Caco-2 (cell line): ENCODE measurements at regions not wholly inside any gene's neighbourhood (a gene's known extent, or its start where the extent isn't known, plus 50 kb on each side); places are given as distances from the start of the nearest gene placed in this dataset.

Source experiments
- BruUV-seq: library from RNA; stranded (reverse); fragments of 400-500 nt; replicated peaks from 2 replicates; lab custom pipeline; 2021; lab: Mats Ljungman, UMichigan
- CTCF ChIA-PET: fragments of 300-600 bp; sonication (Branson Sonifier 250); formaldehyde crosslinking; loops from one replicate; lab custom pipeline; 2022; ENCODE audit warnings: antibody characterized with exemption; lab: Charles Lee
- POLR2A ChIA-PET: fragments of 300-600 bp; sonication (Branson Sonifier 250); formaldehyde crosslinking; loops from one replicate; lab custom pipeline; 2022; ENCODE audit warnings: antibody characterized with exemption; lab: Charles Lee
- DNase-seq, 2 experiments: peaks; one replicate each; pipeline versions ENCODE4 v3.0.0 to v3.0.0-alpha.2; 2020 to 2022
- H3K27me3 ChIP-seq: replicated peaks from 2 replicates; pipeline ENCODE4 v1.6.0; 2011; ENCODE audit warnings: low read length; ENCODE audit not compliant: control insufficient read depth, insufficient read depth
- H3K36me3 ChIP-seq: 2 replicates; pipeline ENCODE4 v1.5.1; 2011; ENCODE audit warnings: low read length; ENCODE audit not compliant: control insufficient read depth, insufficient read depth
- H3K4me1 ChIP-seq: fragments of 250-450 bp; sonication (Bioruptor Pico); 2 replicates; pipeline ENCODE4 v1.5.1; 2020; ENCODE audit warnings: mild to moderate bottlenecking
- H3K4me3 ChIP-seq: 2 replicates; pipeline ENCODE4 v1.5.1; 2011; ENCODE audit warnings: low read depth, mild to moderate bottlenecking, control low read depth, low read length
- H3K9me3 ChIP-seq: fragments of 250-450 bp; sonication (Bioruptor Pico); 2 replicates; pipeline ENCODE4 v1.5.1; 2020; ENCODE audit warnings: mild to moderate bottlenecking, moderate library complexity
- H3K27ac Mint-ChIP-seq: one replicate; pipeline ENCODE4 v1.8.0; 2022; ENCODE audit warnings: mixed read lengths; ENCODE audit not compliant: unreplicated experiment
- H3K27me3 Mint-ChIP-seq: one replicate; pipeline ENCODE4 v1.8.0; 2022; ENCODE audit warnings: mixed read lengths; ENCODE audit not compliant: insufficient read depth, unreplicated experiment
- H3K36me3 Mint-ChIP-seq: one replicate; pipeline ENCODE4 v1.8.0; 2022; ENCODE audit warnings: mild to moderate bottlenecking, mixed read lengths; ENCODE audit not compliant: insufficient read depth, unreplicated experiment
- H3K4me1 Mint-ChIP-seq: one replicate; pipeline ENCODE4 v1.8.0; 2022; ENCODE audit warnings: low read depth, mixed read lengths; ENCODE audit not compliant: unreplicated experiment
- H3K4me3 Mint-ChIP-seq: one replicate; pipeline ENCODE4 v1.8.0; 2022; ENCODE audit warnings: mild to moderate bottlenecking, moderate library complexity, mixed read lengths; ENCODE audit not compliant: unreplicated experiment
- H3K9me3 Mint-ChIP-seq: one replicate; pipeline ENCODE4 v1.8.0; 2022; ENCODE audit warnings: mixed read lengths; ENCODE audit not compliant: unreplicated experiment
- intact Hi-C: fragments of 100-400 bp; cut with micrococcal nuclease; formaldehyde crosslinking; loops from one replicate; pipeline ENCODE4 v1.10.0; 2022; ENCODE audit not compliant: unreplicated experiment
- TF ChIP-seq, protein P1 (sequence below), 2 experiments: fragments of 200-600 bp in 1 of 2; IDR thresholded peaks; 1 replicate in 1 of 2; 2 replicates in 1 of 2; pipeline versions ENCODE4 v1.5.1 to v1.8.0; 2011 to 2022; ENCODE audit warnings: antibody characterized with exemption in 1 of 2, control low read depth in 1 of 2, inconsistent platforms in 1 of 2, low read depth in 1 of 2, low read length in 1 of 2, mild to moderate bottlenecking in 1 of 2, moderate library complexity in 1 of 2; ENCODE audit not compliant: insufficient read depth in 1 of 2, severe bottlenecking in 1 of 2, unreplicated experiment in 1 of 2

DNA sequence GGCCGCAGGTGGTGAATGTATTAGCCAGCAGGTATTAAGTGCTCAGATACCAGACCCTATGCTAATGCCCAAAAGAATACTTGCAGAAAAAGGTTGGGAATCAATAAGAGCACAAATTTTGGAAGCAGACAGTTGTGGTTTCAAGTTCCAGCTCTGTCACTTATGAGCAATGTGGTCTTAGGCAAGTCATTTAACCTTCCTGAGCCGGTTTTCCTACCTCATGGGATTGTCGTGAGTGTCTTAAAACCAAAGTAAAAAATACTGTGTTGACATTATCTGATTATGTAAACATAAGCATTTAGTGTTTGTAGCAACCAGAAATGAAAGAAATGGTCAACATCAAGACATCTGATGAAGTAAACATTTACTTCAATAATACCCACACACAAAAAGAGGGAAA, 93.0 kb upstream of the CHST9 start:
- Mint-ChIP-seq H3K9me3 (no peaks in the 10 kb centered on the region), H3K4me1 (no peaks in the 10 kb centered on the region), H3K27ac (no peak overlapping the region), H3K27me3 (peaks cover 3% of the 10 kb centered on the region), H3K36me3 (no peaks in the 10 kb centered on the region), H3K4me3 (no peak overlapping the region)
- Histone ChIP-seq H3K27me3 (no peaks in the 10 kb centered on the region), H3K4me3 (no peak overlapping the region), H3K9me3 (no peaks in the 10 kb centered on the region), H3K36me3 (no peaks in the 10 kb centered on the region), H3K4me1 (no peaks in the 10 kb centered on the region)
- TF ChIP-seq, protein P1, sequence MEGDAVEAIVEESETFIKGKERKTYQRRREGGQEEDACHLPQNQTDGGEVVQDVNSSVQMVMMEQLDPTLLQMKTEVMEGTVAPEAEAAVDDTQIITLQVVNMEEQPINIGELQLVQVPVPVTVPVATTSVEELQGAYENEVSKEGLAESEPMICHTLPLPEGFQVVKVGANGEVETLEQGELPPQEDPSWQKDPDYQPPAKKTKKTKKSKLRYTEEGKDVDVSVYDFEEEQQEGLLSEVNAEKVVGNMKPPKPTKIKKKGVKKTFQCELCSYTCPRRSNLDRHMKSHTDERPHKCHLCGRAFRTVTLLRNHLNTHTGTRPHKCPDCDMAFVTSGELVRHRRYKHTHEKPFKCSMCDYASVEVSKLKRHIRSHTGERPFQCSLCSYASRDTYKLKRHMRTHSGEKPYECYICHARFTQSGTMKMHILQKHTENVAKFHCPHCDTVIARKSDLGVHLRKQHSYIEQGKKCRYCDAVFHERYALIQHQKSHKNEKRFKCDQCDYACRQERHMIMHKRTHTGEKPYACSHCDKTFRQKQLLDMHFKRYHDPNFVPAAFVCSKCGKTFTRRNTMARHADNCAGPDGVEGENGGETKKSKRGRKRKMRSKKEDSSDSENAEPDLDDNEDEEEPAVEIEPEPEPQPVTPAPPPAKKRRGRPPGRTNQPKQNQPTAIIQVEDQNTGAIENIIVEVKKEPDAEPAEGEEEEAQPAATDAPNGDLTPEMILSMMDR (IDR thresholded peaks at IDR 0.05; ENCODE audit: insufficient read depth in 1 of 2, low read depth in 1 of 2, low read length in 1 of 2, severe bottlenecking in 1 of 2, unreplicated experiment in 1 of 2), result no peak
- POLR2A ChIA-PET, result no interaction called here
- DNase-seq, result no peak
- CTCF ChIA-PET, result no interaction called here
- BruUV-seq, result no TSS peak
- intact Hi-C loops, result no loop called here

DNA sequence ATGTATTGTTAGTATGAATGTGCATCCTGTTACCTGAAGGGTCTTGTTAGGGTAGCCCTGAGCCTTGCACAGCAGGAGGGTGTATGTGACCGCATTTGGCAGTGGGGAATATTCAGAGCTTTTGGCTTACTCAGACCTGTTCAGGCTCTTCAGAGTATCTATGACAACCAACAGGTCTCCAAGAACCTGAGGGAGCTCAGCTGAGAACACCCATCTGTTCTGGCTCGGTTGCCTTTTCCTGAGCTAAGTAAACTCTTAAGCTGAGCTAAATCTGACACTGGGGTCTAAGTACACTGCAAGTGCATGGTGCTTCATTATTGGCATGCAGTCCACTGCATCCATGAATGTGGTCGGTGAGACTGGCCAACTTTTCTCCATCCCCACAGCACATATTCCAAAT, 92.4 kb upstream of the CHST9 start:
- Mint-ChIP-seq H3K27ac (no peak overlapping the region), H3K4me1 (no peaks in the 10 kb centered on the region)
- TF ChIP-seq, protein P1 (IDR thresholded peaks at IDR 0.05; ENCODE audit: insufficient read depth in 1 of 2, low read depth in 1 of 2, low read length in 1 of 2, severe bottlenecking in 1 of 2, unreplicated experiment in 1 of 2), result no peak

DNA sequence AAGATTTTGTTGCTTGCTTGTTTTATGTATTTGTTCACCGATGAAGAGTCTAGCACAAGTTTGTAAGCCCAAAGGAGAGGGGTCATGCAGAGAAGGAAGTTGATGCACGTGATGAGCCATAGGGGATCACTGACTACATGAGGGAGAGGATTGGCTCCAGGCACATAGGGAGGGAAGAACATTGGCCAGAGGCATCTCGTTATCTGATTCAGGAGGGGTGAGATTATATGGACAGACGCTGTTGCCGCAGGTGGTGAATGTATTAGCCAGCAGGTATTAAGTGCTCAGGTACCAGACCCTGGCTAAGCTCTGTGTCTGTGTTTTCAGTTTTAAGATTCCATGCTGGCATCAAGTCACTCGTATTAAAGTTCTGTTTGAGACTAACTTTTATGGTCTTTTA, 91.8 kb upstream of the CHST9 start:
- Mint-ChIP-seq H3K36me3 (no peaks in the 10 kb centered on the region), H3K9me3 (no peaks in the 10 kb centered on the region), H3K27me3 (peaks cover 3% of the 10 kb centered on the region), H3K27ac (no peak overlapping the region), H3K4me1 (no peaks in the 10 kb centered on the region), H3K4me3 (no peak overlapping the region)
- no peak for DNase-seq
- Histone ChIP-seq H3K27me3 (no peaks in the 10 kb centered on the region), H3K36me3 (no peaks in the 10 kb centered on the region), H3K4me3 (no peak overlapping the region), H3K4me1 (no peaks in the 10 kb centered on the region), H3K9me3 (no peaks in the 10 kb centered on the region)
- TF ChIP-seq, protein P1 (IDR thresholded peaks at IDR 0.05; ENCODE audit: insufficient read depth in 1 of 2, low read depth in 1 of 2, low read length in 1 of 2, severe bottlenecking in 1 of 2, unreplicated experiment in 1 of 2), result no peak
- ChIA-PET CTCF (no interaction called here), POLR2A (no interaction called here)
- BruUV-seq, result no TSS peak
- intact Hi-C loops, result no loop called here

More for the DNA sequence above, 92.4 kb upstream of the CHST9 start:
- POLR2A ChIA-PET, result no interaction called here
- H3K4me1 ChIP-seq, result no peaks in the 10 kb centered on the region
- Mint-ChIP-seq H3K9me3 (no peaks in the 10 kb centered on the region), H3K27me3 (peaks cover 3% of the 10 kb centered on the region), H3K36me3 (no peaks in the 10 kb centered on the region), H3K4me3 (no peak overlapping the region)
- H3K9me3 ChIP-seq, result no peaks in the 10 kb centered on the region
- H3K27me3 ChIP-seq, result no peaks in the 10 kb centered on the region
- intact Hi-C loops, result no loop called here
- no peak for DNase-seq
- BruUV-seq, result no TSS peak
- H3K4me3 ChIP-seq, result no peak overlapping the region
- CTCF ChIA-PET, result no interaction called here
- H3K36me3 ChIP-seq, result no peaks in the 10 kb centered on the region
